WI38 (cell line): ENCODE measurements at regions not wholly inside any gene's neighbourhood (a gene's known extent, or its start where the extent isn't known, plus 50 kb on each side); places are given as distances from the start of the nearest gene placed in this dataset.
"Not testable (repeated sequence)": the region's sequence is repeated elsewhere in the genome, so short reads cannot be mapped to it uniquely, and the experiment has no call there.

Experiments used
- H3K4me3 ChIP-seq: 2 replicates; pipeline ENCODE4 v1.5.1; 2011; ENCODE audit warnings: low read depth, mild to moderate bottlenecking, control low read depth, low read length
- CTCF ChIP-seq: IDR thresholded peaks from 2 replicates; pipeline ENCODE4 v1.5.1; 2012; ENCODE audit warnings: low read depth, mild to moderate bottlenecking, control low read depth, low read length

GRCh38 chr5:77908787-77909186, 132.6 kb upstream of the TBCA start:
- no peak overlapping the region for H3K4me3 ChIP-seq
- TF ChIP-seq CTCF: no peak

GRCh38 chr5:77907786-77908185, 131.6 kb upstream of the TBCA start:
- TF ChIP-seq CTCF: no peak
- H3K4me3 ChIP-seq: no peak overlapping the region

GRCh38 chr5:77906806-77907205, 130.7 kb upstream of the TBCA start:
- no peak for TF ChIP-seq CTCF
- no peak overlapping the region for H3K4me3 ChIP-seq

GRCh38 chr5:77904362-77904761, 128.2 kb upstream of the TBCA start:
- no peak for TF ChIP-seq CTCF
- no peak overlapping the region for H3K4me3 ChIP-seq

GRCh38 chr5:77900691-77901090, 124.6 kb upstream of the TBCA start:
- no peak overlapping the region for H3K4me3 ChIP-seq
- no peak for TF ChIP-seq CTCF

GRCh38 chr5:77898385-77898784, 122.2 kb upstream of the TBCA start:
- no peak overlapping the region for H3K4me3 ChIP-seq
- TF ChIP-seq CTCF: no peak

GRCh38 chr5:77896338-77896737, 120.2 kb upstream of the TBCA start:
- TF ChIP-seq CTCF: no peak
- H3K4me3 ChIP-seq: no peak overlapping the region

- not testable (repeated sequence) for H3K4me3 ChIP-seq
These were observed 118.0 kb upstream of the TBCA start for GRCh38 chr5:77894103-77894502.
